HG03571 (cell line): ENCODE measurements at regions not wholly inside any gene's neighbourhood (a gene's known extent, or its start where the extent isn't known, plus 50 kb on each side); places are given as distances from the start of the nearest gene placed in this dataset.
"Not testable (repeated sequence)": the region's sequence is repeated elsewhere in the genome, so short reads cannot be mapped to it uniquely, and the experiment has no call there.

Experiments
- ATAC-seq: cut with Tn5 transposase; IDR thresholded peaks from one replicate; pipeline ENCODE4 v1.9.1; 2021; ENCODE audit not compliant: unreplicated experiment

- no peak for ATAC-seq
Measured at GRCh38 chr1:104291156-104291555, 541.5 kb downstream of the AMY1C start.

- no peak for ATAC-seq
Measured at GRCh38 chr1:104294259-104294658, 544.6 kb downstream of the AMY1C start.

- ATAC-seq: no peak
Measured at GRCh38 chr1:104295511-104295910, 545.8 kb downstream of the AMY1C start.

- no peak for ATAC-seq
Measured at GRCh38 chr1:104309673-104310072, 560.0 kb downstream of the AMY1C start.

GRCh38 chr1:104315823-104316222, 566.1 kb downstream of the AMY1C start:
- ATAC-seq: no peak

GRCh38 chr1:104322131-104322530, 572.4 kb downstream of the AMY1C start:
- no peak for ATAC-seq

- no peak for ATAC-seq
Measured at GRCh38 chr1:104329278-104329677, 579.6 kb downstream of the AMY1C start.

- ATAC-seq: no peak
Measured at GRCh38 chr1:104331763-104332162, 582.1 kb downstream of the AMY1C start.

- not testable (repeated sequence) for ATAC-seq
Measured at GRCh38 chr1:104337927-104338326, 588.2 kb downstream of the AMY1C start.

- ATAC-seq: no peak
Measured at GRCh38 chr1:104341944-104342343, 592.2 kb downstream of the AMY1C start.

GRCh38 chr1:104348277-104348676, 598.6 kb downstream of the AMY1C start:
- ATAC-seq: no peak

- no peak for ATAC-seq
Measured at GRCh38 chr1:104353580-104353979, 603.9 kb downstream of the AMY1C start.

GRCh38 chr1:104358086-104358485, 608.4 kb downstream of the AMY1C start:
- no peak for ATAC-seq

- ATAC-seq: no peak
Measured at GRCh38 chr1:104358621-104359020, 608.9 kb downstream of the AMY1C start.

- ATAC-seq: no peak
Measured at GRCh38 chr1:104378414-104378813, 628.7 kb downstream of the AMY1C start.

- no peak for ATAC-seq
Measured at GRCh38 chr1:104380003-104380402, 630.3 kb downstream of the AMY1C start.

- peak; percentile 72 for ATAC-seq
Measured at GRCh38 chr1:104387716-104388508, 638.2 kb downstream of the AMY1C start.

- no peak for ATAC-seq
Measured at GRCh38 chr1:104392552-104392951, 642.9 kb downstream of the AMY1C start.

GRCh38 chr1:104402178-104402577, 652.5 kb downstream of the AMY1C start:
- ATAC-seq: no peak

- no peak for ATAC-seq
Measured at GRCh38 chr1:104403883-104404282, 654.2 kb downstream of the AMY1C start.

GRCh38 chr1:104406728-104407127, 657.0 kb downstream of the AMY1C start:
- no peak for ATAC-seq

- ATAC-seq: no peak
Measured at GRCh38 chr1:104408268-104408667, 658.6 kb downstream of the AMY1C start.

GRCh38 chr1:104435255-104435654, 685.6 kb downstream of the AMY1C start:
- no peak for ATAC-seq
